HepG2 (cell line): ENCODE measurements at regions not wholly inside any gene's neighbourhood (a gene's known extent, or its start where the extent isn't known, plus 50 kb on each side); places are given as distances from the start of the nearest gene placed in this dataset.

Experiments
- ATAC-seq: fragments of 200-7000 bp; cut with Tn5 transposase; 3 replicates; pipeline ENCODE4 v1.9.1; 2020; ENCODE audit warnings: mild to moderate bottlenecking, moderate library complexity
- BruUV-seq: library from RNA; stranded (reverse); fragments of 400-500 nt; replicated peaks from 2 replicates; lab custom pipeline; 2021; lab: Mats Ljungman, UMichigan
- CTCF ChIA-PET: fragments of 300-600 bp; formaldehyde crosslinking; extraction: SDS; loops from one replicate; lab custom pipeline; 2021; ENCODE audit warnings: low total read pairs, inconsistent platforms, low intra/inter-chr PET ratio; lab: Yijun Ruan, JAX
- POLR2A ChIA-PET: fragments of 350-600 bp; sonication (Branson Sonifier 250); formaldehyde crosslinking; loops from one replicate; lab custom pipeline; 2020; ENCODE audit warnings: antibody characterized with exemption, inconsistent platforms; lab: Yijun Ruan, JAX
- DNase-seq: peaks from one replicate; pipeline ENCODE4 v3.0.0-alpha.2; 2015; ENCODE audit warnings: low spot score
- FAIRE-seq: peaks from 3 replicates; lab custom pipeline; 2011; peaks lifted over from hg19 to GRCh38; lab: Jason Lieb, UNC
- H2AFZ ChIP-seq: one replicate; pipeline ENCODE4 v1.6.1; 2011; ENCODE audit warnings: low read length, inconsistent platforms
- H3K27ac ChIP-seq: fragments of 300-600 bp; 3 replicates; pipeline ENCODE4 v1.8.0; 2011; ENCODE audit warnings: mixed run types, mild to moderate bottlenecking, mixed read lengths, low read length, inconsistent platforms; ENCODE audit not compliant: insufficient read depth; ENCODE audit errors: extremely low read length
- H3K27me3 ChIP-seq, 2 experiments: fragments of 200-600 bp in 1 of 2; 2 replicates in 1 of 2; 3 replicates in 1 of 2; pipeline versions ENCODE4 v1.6.0 to v1.8.0; 2011; ENCODE audit warnings: low read length in 2 of 2, mild to moderate bottlenecking in 2 of 2, moderate library complexity in 2 of 2, inconsistent platforms in 1 of 2; ENCODE audit not compliant: insufficient read depth in 2 of 2, control insufficient read depth in 1 of 2
- H3K36me3 ChIP-seq, 2 experiments: fragments of 200-600 bp in 1 of 2; replicated peaks in 1 of 2; 2 replicates in 1 of 2; 3 replicates in 1 of 2; pipeline versions ENCODE4 v1.5.1 to v1.8.0; 2011; ENCODE audit warnings: low read length in 2 of 2, inconsistent platforms in 1 of 2; ENCODE audit not compliant: insufficient read depth in 2 of 2, control insufficient read depth in 1 of 2
- H3K4me1 ChIP-seq: 2 replicates; pipeline ENCODE4 v1.5.1; 2012; ENCODE audit warnings: low read length, inconsistent platforms; ENCODE audit not compliant: insufficient read depth
- H3K4me2 ChIP-seq: 2 replicates; pipeline ENCODE4 v1.6.0; 2011; ENCODE audit warnings: low read depth, low read length, inconsistent platforms
- H3K4me3 ChIP-seq, 3 experiments: fragments of 200-600 bp in 1 of 3; sonication (generic), shearing (Covaris generic) in 1 of 3; replicated peaks in 1 of 3; 2 replicates each; pipeline ENCODE4 v1.5.1; 2011 to 2016; ENCODE audit warnings: low read length in 3 of 3, inconsistent platforms in 2 of 3, low read depth in 2 of 3, mild to moderate bottlenecking in 2 of 3, control low read depth in 1 of 3, mixed read lengths in 1 of 3; ENCODE audit not compliant: insufficient read depth in 1 of 3
- H3K79me2 ChIP-seq: one replicate; pipeline ENCODE4 v1.6.1; 2011; ENCODE audit warnings: low read length, inconsistent platforms; ENCODE audit not compliant: insufficient read depth
- H3K9ac ChIP-seq: 2 replicates; pipeline ENCODE4 v1.6.0; 2011; ENCODE audit warnings: mild to moderate bottlenecking, low read depth, low read length, inconsistent platforms; ENCODE audit not compliant: insufficient read depth
- H3K9me3 ChIP-seq: 2 replicates; pipeline ENCODE4 v1.5.1; 2012; ENCODE audit warnings: mild to moderate bottlenecking, low read length
- H4K20me1 ChIP-seq: 2 replicates; pipeline ENCODE4 v1.6.0; 2011; ENCODE audit warnings: inconsistent platforms, mild to moderate bottlenecking, low read length, moderate library complexity; ENCODE audit not compliant: insufficient read depth
- AKAP8 ChIP-seq: sonication (generic); formaldehyde crosslinking; IDR thresholded peaks from 2 replicates; pipeline ENCODE4 v1.5.1; 2020; ENCODE audit warnings: mild to moderate bottlenecking, missing genetic modification reagents
- HOXA5 ChIP-seq: sonication (generic); formaldehyde crosslinking; IDR thresholded peaks from 2 replicates; pipeline ENCODE4 v1.4.0; 2020; ENCODE audit warnings: missing genetic modification reagents
- TEAD3 ChIP-seq: optimal IDR thresholded peaks from 2 replicates; pipeline ENCODE3; 2016; ENCODE audit warnings: borderline replicate concordance
- TGIF2 ChIP-seq: IDR thresholded peaks from 2 replicates; pipeline ENCODE4 v1.6.1; 2016; ENCODE audit warnings: control low read depth, missing compliant biosample characterization
- ZBTB4 ChIP-seq: sonication (generic); formaldehyde crosslinking; IDR thresholded peaks from 2 replicates; pipeline ENCODE4 v1.4.0; 2020; ENCODE audit warnings: missing genetic modification reagents, mild to moderate bottlenecking, borderline replicate concordance
- ZNF12 ChIP-seq: sonication (generic); formaldehyde crosslinking; IDR thresholded peaks from 2 replicates; pipeline ENCODE4 v1.5.0; 2020; ENCODE audit warnings: missing genetic modification reagents
- ZNF572 ChIP-seq: sonication (generic); formaldehyde crosslinking; IDR thresholded peaks from 2 replicates; pipeline ENCODE4 v1.5.1; 2020; ENCODE audit warnings: mild to moderate bottlenecking, missing genetic modification reagents
- ZNF619 ChIP-seq: sonication (generic); formaldehyde crosslinking; IDR thresholded peaks from 2 replicates; pipeline ENCODE4 v1.4.0; 2020; ENCODE audit warnings: mild to moderate bottlenecking, missing genetic modification reagents
- ZNF691 ChIP-seq: sonication (generic); formaldehyde crosslinking; IDR thresholded peaks from 2 replicates; pipeline ENCODE4 v1.4.0; 2020; ENCODE audit warnings: missing genetic modification reagents, low read depth, mild to moderate bottlenecking, borderline replicate concordance
- WGBS: methylation state at CpG from one replicate; pipeline ENCODE4 v1.1.6; 2017; ENCODE audit warnings: low lambda C conversion rate; 5-methylcytosine and 5-hydroxymethylcytosine counted together
- in situ Hi-C: cut with HindIII; loops from 2 replicates; pipeline ENCODE4 v1.10.0; 2017; ENCODE audit warnings: low pct_unique_long_range_greater_than_20kb; ENCODE audit not compliant: extremely low pct_ligation_motif_present
- intact Hi-C: fragments of 100-400 bp; cut with micrococcal nuclease; formaldehyde crosslinking; loops from one replicate; pipeline ENCODE4 v1.10.0; 2022; ENCODE audit not compliant: unreplicated experiment

GRCh38 chr7:46003161-46003560 lies 82.1 kb upstream of the IGFBP3 start:
- no peak overlapping the region for H3K4me3 ChIP-seq
- FAIRE-seq (no peak), DNase-seq (no peak), ATAC-seq (no peak)
- no peak overlapping the region for H3K4me2 ChIP-seq
- H3K36me3 ChIP-seq: no peaks in the 10 kb centered on the region
- no peak overlapping the region for H2AFZ ChIP-seq
- TF ChIP-seq TGIF2 (CRISPR knock-in tag): no peak
- TF ChIP-seq ZNF12 (CRISPR knock-in tag): peak; percentile 85
- TF ChIP-seq AKAP8 (CRISPR knock-in tag): no peak
- intact Hi-C loops (no loop called here), in situ Hi-C loops (no loop called here)
- BruUV-seq: no TSS peak
- no peak overlapping the region for H3K27ac ChIP-seq
- no peaks in the 10 kb centered on the region for H3K4me1 ChIP-seq
- no peaks in the 10 kb centered on the region for H4K20me1 ChIP-seq
- ChIA-PET POLR2A (no interaction called here), CTCF (no interaction called here)
- no peak overlapping the region for H3K9ac ChIP-seq
- H3K9me3 ChIP-seq: no peaks in the 10 kb centered on the region
- WGBS: 0% methylated on average over 2 of the region's 2 CpGs
- H3K79me2 ChIP-seq: no peaks in the 10 kb centered on the region
- peaks cover 0 to 25% of the 10 kb centered on the region in 2 experiments; a peak in 4 of 5 replicates for H3K27me3 ChIP-seq

- WGBS: 19% methylated on average over 7 of the region's 7 CpGs
- no peak for ATAC-seq
- POLR2A ChIA-PET: no interaction called here
These were observed 79.4 kb upstream of the IGFBP3 start for GRCh38 chr7:46000513-46000912.

More at GRCh38 chr7:46000513-46000912, 79.4 kb upstream of the IGFBP3 start:
- Histone ChIP-seq H4K20me1 (no peaks in the 10 kb centered on the region), H3K79me2 (no peaks in the 10 kb centered on the region), H3K4me1 (no peaks in the 10 kb centered on the region), H3K4me3 (no peak overlapping the region), H2AFZ (no peak overlapping the region), H3K36me3 (no peaks in the 10 kb centered on the region), H3K27me3 (peaks cover 0 to 14% of the 10 kb centered on the region in 2 experiments; a peak in 3 of 5 replicates), H3K27ac (no peak overlapping the region), H3K4me2 (no peak overlapping the region), H3K9me3 (peaks cover 8% of the 10 kb centered on the region), H3K9ac (no peak overlapping the region)
- DNase-seq: no peak
- BruUV-seq: no TSS peak
- FAIRE-seq: no peak
- intact Hi-C loops: no loop called here
- in situ Hi-C loops: no loop called here
- TF ChIP-seq ZNF572 (CRISPR knock-in tag): no peak
- TF ChIP-seq TEAD3 (CRISPR knock-in tag): no peak
- no peak for TF ChIP-seq ZNF619 (CRISPR knock-in tag)
- no peak for TF ChIP-seq ZBTB4
- no peak for TF ChIP-seq HOXA5
- TF ChIP-seq ZNF691 (CRISPR knock-in tag): no peak
- CTCF ChIA-PET: no interaction called here
